NT2/D1 (cell line): ENCODE measurements at regions not wholly inside any gene's neighbourhood (a gene's known extent, or its start where the extent isn't known, plus 50 kb on each side); places are given as distances from the start of the nearest gene placed in this dataset.

Source experiments
- YY1 ChIP-seq: IDR thresholded peaks from 2 replicates; pipeline ENCODE4 v1.6.1; 2011; ENCODE audit not compliant: insufficient read length, insufficient read depth
- ZNF274 ChIP-seq: IDR thresholded peaks from 2 replicates; pipeline ENCODE4 v1.6.1; 2011; ENCODE audit warnings: mild to moderate bottlenecking, low read depth, low read length

GRCh38 chr3:22901684-22902083 is 301.4 kb upstream of the UBE2E2 start:
- TF ChIP-seq YY1, result no peak
- no peak for TF ChIP-seq ZNF274
